ENCODE measurements at regions not wholly inside any gene's neighbourhood (a gene's known extent, or its start where the extent isn't known, plus 50 kb on each side); places are given as distances from the start of the nearest gene placed in this dataset.

- DNase-seq (ENCODE audit: low read depth), result no peak
Observed at GRCh38 chr11:123254357-123254756, 59.3 kb upstream of the CLMP start.

- DNase-seq (ENCODE audit: low read depth), result no peak
Observed at GRCh38 chr11:123253911-123254310, 58.9 kb upstream of the CLMP start.

- no peak for DNase-seq (ENCODE audit: low read depth)
Observed at GRCh38 chr11:123253223-123253622, 58.2 kb upstream of the CLMP start.

- DNase-seq (ENCODE audit: low read depth), result no peak
Observed at GRCh38 chr11:123251657-123252344, 56.8 kb upstream of the CLMP start.

GRCh38 chr11:123250892-123251656, 56.0 kb upstream of the CLMP start:
- DNase-seq (ENCODE audit: low read depth), result no peak

- no peak for DNase-seq (ENCODE audit: low read depth)
Observed at GRCh38 chr11:123249354-123249753, 54.3 kb upstream of the CLMP start.

- DNase-seq (ENCODE audit: low read depth), result no peak
Observed at GRCh38 chr11:123247813-123248379, 52.8 kb upstream of the CLMP start.

GRCh38 chr11:123247496-123247799, 52.4 kb upstream of the CLMP start:
- DNase-seq (ENCODE audit: low read depth), result no peak

- peak; percentile 53 for DNase-seq (ENCODE audit: low read depth)
Observed at GRCh38 chr11:123246749-123247495, 51.9 kb upstream of the CLMP start.

- no peak for DNase-seq (ENCODE audit: low read depth)
Observed at GRCh38 chr11:123245567-123245966, 50.5 kb upstream of the CLMP start.

Measured in stimulated activated CD8-positive, alpha-beta memory T cell treated with anti-CD3 and anti-CD28 coated beads, Interleukin-12 subunit alpha, Interleukin-12 subunit beta, amount 100 ng/mL, for 4 hours (primary cell).